HFFc6 (cell line): ENCODE measurements at regions not wholly inside any gene's neighbourhood (a gene's known extent, or its start where the extent isn't known, plus 50 kb on each side); places are given as distances from the start of the nearest gene placed in this dataset.
"Not testable (repeated sequence)": the region's sequence is repeated elsewhere in the genome, so short reads cannot be mapped to it uniquely, and the experiment has no call there.

Experiments
- DNase-seq: peaks from one replicate; pipeline ENCODE4 v3.0.0-alpha.2; 2018
- H3K27ac Mint-ChIP-seq: 2 replicates; pipeline ENCODE4 v1.8.0; 2020; ENCODE audit warnings: mild to moderate bottlenecking, mixed read lengths
- H3K27me3 Mint-ChIP-seq: 2 replicates; pipeline ENCODE4 v1.8.0; 2021; ENCODE audit warnings: mild to moderate bottlenecking, moderate library complexity, mixed read lengths; ENCODE audit not compliant: insufficient read depth
- H3K36me3 Mint-ChIP-seq: 2 replicates; pipeline ENCODE4 v1.8.0; 2021; ENCODE audit warnings: low read depth, mixed read lengths
- H3K4me1 Mint-ChIP-seq: 2 replicates; pipeline ENCODE4 v1.8.0; 2020; ENCODE audit warnings: low read depth, mixed read lengths
- H3K4me3 Mint-ChIP-seq: 2 replicates; pipeline ENCODE4 v1.8.0; 2020; ENCODE audit warnings: mild to moderate bottlenecking, moderate library complexity, mixed read lengths
- H3K9me3 Mint-ChIP-seq: 2 replicates; pipeline ENCODE4 v1.8.0; 2020; ENCODE audit warnings: mild to moderate bottlenecking, mixed read lengths
- TF ChIP-seq, protein P1 (sequence below): fragments of 200-600 bp; sonication (generic); IDR thresholded peaks from 2 replicates; pipeline ENCODE4 v1.5.0; 2021; ENCODE audit warnings: antibody characterized with exemption, mild to moderate bottlenecking

DNA sequence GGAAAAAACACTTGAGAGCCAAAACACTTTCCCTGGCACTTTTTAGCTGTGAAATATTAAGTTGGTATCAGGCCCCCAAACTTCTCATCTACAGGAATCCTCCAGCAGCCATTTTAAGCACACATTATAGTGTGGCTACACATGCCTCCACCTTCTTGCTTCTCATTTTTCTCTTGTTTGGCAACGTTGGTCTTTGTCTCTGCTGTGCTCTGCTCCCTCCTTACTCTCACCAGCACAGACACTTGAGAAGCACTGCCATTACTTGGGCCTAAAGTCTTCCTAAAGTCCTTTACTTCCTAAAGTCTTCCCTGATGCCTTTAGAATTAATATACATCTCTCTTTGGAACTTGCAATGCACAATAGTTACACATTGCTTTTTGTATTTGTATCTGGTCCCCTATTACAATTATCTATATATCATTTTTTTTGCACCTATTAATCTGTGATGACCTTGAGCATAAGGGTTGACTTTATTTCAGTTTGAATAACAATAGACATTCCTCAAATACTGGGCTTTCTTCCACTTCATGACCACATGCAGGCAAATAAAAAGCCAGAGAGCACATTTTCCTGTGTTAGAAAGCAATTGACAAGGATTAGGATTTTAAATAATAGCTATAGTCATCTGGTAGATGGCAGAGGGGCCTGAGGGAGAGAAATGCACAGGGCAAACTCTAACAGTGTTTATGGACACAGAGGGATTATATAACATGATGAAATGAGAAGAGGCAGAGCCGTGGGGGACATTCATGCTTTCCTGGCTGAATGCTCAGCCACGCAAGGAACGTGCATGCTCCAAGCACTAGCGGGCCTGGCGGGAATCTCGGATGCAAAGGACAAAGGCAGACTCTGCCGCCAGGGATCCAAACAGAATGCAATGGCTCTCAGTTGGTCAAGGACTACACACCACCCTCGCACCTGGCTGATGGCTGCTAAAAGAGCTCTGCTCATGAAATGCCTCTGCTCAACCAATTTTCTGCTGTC is 99.3 kb downstream of the CDC14C start:
- no peak overlapping the region for H3K4me3 Mint-ChIP-seq
- no peak overlapping the region for H3K27ac Mint-ChIP-seq
- TF ChIP-seq, protein P1, sequence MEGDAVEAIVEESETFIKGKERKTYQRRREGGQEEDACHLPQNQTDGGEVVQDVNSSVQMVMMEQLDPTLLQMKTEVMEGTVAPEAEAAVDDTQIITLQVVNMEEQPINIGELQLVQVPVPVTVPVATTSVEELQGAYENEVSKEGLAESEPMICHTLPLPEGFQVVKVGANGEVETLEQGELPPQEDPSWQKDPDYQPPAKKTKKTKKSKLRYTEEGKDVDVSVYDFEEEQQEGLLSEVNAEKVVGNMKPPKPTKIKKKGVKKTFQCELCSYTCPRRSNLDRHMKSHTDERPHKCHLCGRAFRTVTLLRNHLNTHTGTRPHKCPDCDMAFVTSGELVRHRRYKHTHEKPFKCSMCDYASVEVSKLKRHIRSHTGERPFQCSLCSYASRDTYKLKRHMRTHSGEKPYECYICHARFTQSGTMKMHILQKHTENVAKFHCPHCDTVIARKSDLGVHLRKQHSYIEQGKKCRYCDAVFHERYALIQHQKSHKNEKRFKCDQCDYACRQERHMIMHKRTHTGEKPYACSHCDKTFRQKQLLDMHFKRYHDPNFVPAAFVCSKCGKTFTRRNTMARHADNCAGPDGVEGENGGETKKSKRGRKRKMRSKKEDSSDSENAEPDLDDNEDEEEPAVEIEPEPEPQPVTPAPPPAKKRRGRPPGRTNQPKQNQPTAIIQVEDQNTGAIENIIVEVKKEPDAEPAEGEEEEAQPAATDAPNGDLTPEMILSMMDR: no peak
- DNase-seq: no peak
- no peaks in the 10 kb centered on the region for H3K4me1 Mint-ChIP-seq
- peaks cover 3% of the 10 kb centered on the region; the same call in 1 of the 2 replicates for H3K27me3 Mint-ChIP-seq
- H3K36me3 Mint-ChIP-seq: no peaks in the 10 kb centered on the region
- H3K9me3 Mint-ChIP-seq: peaks cover 28% of the 10 kb centered on the region

DNA sequence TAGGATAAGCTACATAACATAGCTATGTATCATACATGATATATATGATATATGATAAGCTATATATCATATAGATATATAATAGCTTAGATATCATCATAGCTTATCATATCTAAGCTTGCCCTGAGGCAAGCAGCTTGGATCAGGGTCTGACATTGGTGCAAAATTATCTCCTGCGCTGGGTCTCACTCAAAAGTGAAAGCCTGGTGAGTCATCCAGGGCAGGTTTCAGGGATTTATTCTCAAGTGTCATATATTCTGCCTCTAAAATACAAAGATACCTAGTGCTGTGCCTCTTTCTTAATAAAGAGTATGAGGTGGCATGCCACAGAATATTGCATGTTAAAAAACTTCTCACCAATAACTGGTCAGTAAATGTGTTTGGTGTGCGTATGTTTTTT is 105.9 kb downstream of the CDC14C start:
- DNase-seq: no peak
- no peak overlapping the region for H3K27ac Mint-ChIP-seq
- H3K4me1 Mint-ChIP-seq: no peaks in the 10 kb centered on the region
- H3K9me3 Mint-ChIP-seq: peaks cover 15% of the 10 kb centered on the region
- H3K4me3 Mint-ChIP-seq: no peak overlapping the region
- peaks cover 3% of the 10 kb centered on the region; the same call in 1 of the 2 replicates for H3K27me3 Mint-ChIP-seq
- TF ChIP-seq, protein P1: no peak
- H3K36me3 Mint-ChIP-seq: peaks cover 4% of the 10 kb centered on the region; the same call in 1 of the 2 replicates

DNA sequence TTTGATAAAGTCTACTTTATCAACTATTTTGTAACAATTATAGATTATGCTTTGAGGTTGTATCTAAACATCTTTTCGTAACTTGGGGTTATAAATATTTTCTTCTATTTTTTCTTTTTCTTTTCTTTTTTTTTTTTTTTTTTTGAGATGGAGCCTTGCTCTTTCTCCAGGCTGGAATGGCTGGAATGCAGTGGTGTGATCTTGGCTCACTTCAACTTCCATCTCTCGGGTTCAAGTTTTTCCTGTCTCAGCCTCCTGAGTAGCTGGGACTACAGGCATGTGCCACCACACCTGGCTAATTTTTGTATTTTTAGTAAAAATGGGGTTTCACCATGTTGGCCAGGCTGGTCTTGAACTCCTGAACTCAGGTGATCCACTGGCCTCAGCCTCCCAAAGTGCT is 108.8 kb downstream of the CDC14C start:
- not testable (repeated sequence) for DNase-seq, H3K27ac Mint-ChIP-seq, H3K4me1 Mint-ChIP-seq, H3K27me3 Mint-ChIP-seq, H3K36me3 Mint-ChIP-seq, H3K4me3 Mint-ChIP-seq
- peaks cover 11% of the 10 kb centered on the region for H3K9me3 Mint-ChIP-seq

DNA sequence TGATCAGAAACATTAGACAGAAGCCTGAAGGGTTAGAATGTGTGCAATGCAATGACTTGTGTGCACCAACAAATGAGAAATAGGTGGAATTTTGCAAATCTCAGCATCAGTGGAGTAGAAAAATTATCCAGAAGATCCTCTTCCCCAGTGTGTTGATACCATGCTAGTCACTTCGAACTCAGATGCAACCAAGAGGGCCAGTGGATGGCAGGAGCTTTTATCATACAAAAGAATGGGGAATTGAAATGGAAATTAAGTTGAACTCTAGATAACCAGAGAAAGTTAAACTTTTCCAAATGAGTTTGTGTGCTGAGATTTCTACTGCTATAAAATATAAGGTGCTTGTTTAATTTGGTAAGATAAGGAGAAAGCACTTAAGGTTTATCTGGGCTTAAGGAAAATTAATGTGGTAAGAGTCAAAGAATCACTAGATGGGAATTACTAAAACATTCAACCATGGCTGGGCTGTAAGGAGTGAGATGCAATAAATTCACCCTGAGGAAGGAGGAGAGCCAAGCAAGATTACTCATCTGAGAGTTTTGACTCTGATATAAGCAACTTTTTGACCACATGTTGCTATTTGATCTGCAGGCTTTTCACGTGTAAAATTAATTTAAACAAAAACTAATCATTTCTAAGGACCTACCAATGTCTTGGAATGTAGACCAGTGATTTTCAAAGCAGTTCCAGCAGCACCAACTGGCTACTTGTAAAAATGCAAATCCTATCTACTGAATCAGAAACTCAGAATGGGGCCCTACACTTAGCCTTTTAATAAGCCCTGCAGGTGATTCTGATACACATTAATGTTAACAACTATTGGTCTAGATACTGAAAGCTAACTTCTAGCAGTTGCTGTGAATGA is 113.2 kb downstream of the CDC14C start:
- Mint-ChIP-seq H3K4me1 (no peaks in the 10 kb centered on the region), H3K27me3 (no peaks in the 10 kb centered on the region), H3K36me3 (peaks cover under 1% of the 10 kb centered on the region; the same call in 1 of the 2 replicates), H3K9me3 (peaks cover 28% of the 10 kb centered on the region), H3K4me3 (no peak overlapping the region), H3K27ac (no peak overlapping the region)
- DNase-seq: no peak
- TF ChIP-seq, protein P1: no peak

DNA sequence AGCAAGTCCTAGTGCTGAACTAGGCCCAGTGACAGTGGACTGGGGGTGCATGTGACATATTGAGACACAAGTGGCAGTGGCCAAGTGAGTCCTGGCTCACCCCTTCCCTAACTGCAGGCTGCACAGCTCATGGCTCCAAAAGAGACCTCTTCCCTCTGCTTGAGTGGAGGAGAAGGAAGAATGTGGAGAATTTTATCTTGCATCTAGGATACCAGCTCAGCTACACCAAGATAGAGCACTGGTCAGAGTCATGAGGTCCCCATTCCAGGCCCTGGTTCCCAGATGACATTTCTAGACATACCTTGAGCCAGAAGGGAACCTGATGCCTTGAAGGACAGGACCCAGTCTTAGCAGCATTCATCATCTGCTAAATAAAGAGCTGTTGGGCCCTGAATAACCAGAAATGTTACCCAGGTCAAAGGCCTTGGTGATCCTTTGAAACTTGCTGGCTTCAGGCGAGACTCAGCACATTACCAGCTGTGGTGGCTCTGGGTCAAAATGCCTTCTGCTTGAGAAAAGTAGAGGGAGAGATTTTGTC is 114.5 kb downstream of the CDC14C start:
- Mint-ChIP-seq H3K4me1 (no peaks in the 10 kb centered on the region), H3K4me3 (no peak overlapping the region), H3K27me3 (no peaks in the 10 kb centered on the region), H3K27ac (no peak overlapping the region), H3K36me3 (no peaks in the 10 kb centered on the region), H3K9me3 (peaks cover 37% of the 10 kb centered on the region)
- DNase-seq: no peak
- TF ChIP-seq, protein P1: no peak
